Mucosa of rectum (tissue), 2 donors: ENCODE measurements at regions not wholly inside any gene's neighbourhood (a gene's known extent, or its start where the extent isn't known, plus 50 kb on each side); places are given as distances from the start of the nearest gene placed in this dataset.
"Not testable (repeated sequence)": the region's sequence is repeated elsewhere in the genome, so short reads cannot be mapped to it uniquely, and the experiment has no call there.

Source experiments
- H3K27ac ChIP-seq, 2 donors: one replicate each; pipeline ENCODE4 v1.7.0; 2013; ENCODE audit warnings: inconsistent platforms in 2 of 2, low read depth in 2 of 2, low read length in 2 of 2
- H3K27me3 ChIP-seq, 2 donors: one replicate each; pipeline ENCODE4 v1.7.0; 2013; ENCODE audit warnings: low read length in 2 of 2; ENCODE audit not compliant: control insufficient read depth in 2 of 2, insufficient read depth in 2 of 2
- H3K36me3 ChIP-seq, 2 donors: one replicate each; pipeline ENCODE4 v1.7.0; 2013; ENCODE audit warnings: low read length in 2 of 2; ENCODE audit not compliant: control insufficient read depth in 2 of 2, insufficient read depth in 2 of 2
- H3K4me1 ChIP-seq, 2 donors: one replicate each; pipeline ENCODE4 v1.7.0; 2013; ENCODE audit warnings: low read length in 2 of 2, mild to moderate bottlenecking in 1 of 2; ENCODE audit not compliant: control insufficient read depth in 2 of 2, insufficient read depth in 2 of 2
- H3K4me3 ChIP-seq, 2 donors: one replicate each; pipeline ENCODE4 v1.7.0; 2013; ENCODE audit warnings: low read length in 2 of 2
- H3K9ac ChIP-seq, 2 donors: one replicate each; pipeline ENCODE4 v1.7.0; 2013; ENCODE audit warnings: low read length in 2 of 2, low read depth in 1 of 2, mild to moderate bottlenecking in 1 of 2
- H3K9me3 ChIP-seq, 2 donors: one replicate each; pipeline ENCODE4 v1.7.0; 2013; ENCODE audit warnings: low read length in 2 of 2; ENCODE audit not compliant: control insufficient read depth in 2 of 2
- donor health status: healthy.
- donor health status: Normal muscosa, but diverticular disease.

GRCh38 chr21:27912133-27912532, 945.2 kb upstream of the ADAMTS5 start:
- H3K27ac ChIP-seq, H3K4me3 ChIP-seq, H3K36me3 ChIP-seq, H3K9me3 ChIP-seq, H3K9ac ChIP-seq, H3K27me3 ChIP-seq, H3K4me1 ChIP-seq: not testable (repeated sequence)

- not testable (repeated sequence) for H3K9ac ChIP-seq, H3K27ac ChIP-seq, H3K4me3 ChIP-seq, H3K36me3 ChIP-seq, H3K27me3 ChIP-seq, H3K9me3 ChIP-seq, H3K4me1 ChIP-seq
Observed at GRCh38 chr21:27909487-27909886, 942.6 kb upstream of the ADAMTS5 start.

- H3K9me3 ChIP-seq, H3K4me1 ChIP-seq, H3K4me3 ChIP-seq, H3K36me3 ChIP-seq, H3K27me3 ChIP-seq, H3K9ac ChIP-seq, H3K27ac ChIP-seq: not testable (repeated sequence)
Observed at GRCh38 chr21:27908816-27909215, 941.9 kb upstream of the ADAMTS5 start.

- H3K9ac ChIP-seq, H3K4me3 ChIP-seq, H3K9me3 ChIP-seq: not testable (repeated sequence)
Observed at GRCh38 chr21:27902904-27903303, 936.0 kb upstream of the ADAMTS5 start.

GRCh38 chr21:27893619-27894018, 926.7 kb upstream of the ADAMTS5 start:
- not testable (repeated sequence) for H3K27me3 ChIP-seq, H3K4me3 ChIP-seq, H3K9ac ChIP-seq, H3K4me1 ChIP-seq, H3K9me3 ChIP-seq, H3K36me3 ChIP-seq, H3K27ac ChIP-seq

More at GRCh38 chr21:27902904-27903303, 936.0 kb upstream of the ADAMTS5 start:
- not testable (repeated sequence) for H3K27ac ChIP-seq, H3K4me1 ChIP-seq, H3K27me3 ChIP-seq, H3K36me3 ChIP-seq

- H3K27me3 ChIP-seq, H3K9ac ChIP-seq, H3K9me3 ChIP-seq, H3K4me1 ChIP-seq, H3K27ac ChIP-seq, H3K36me3 ChIP-seq, H3K4me3 ChIP-seq: not testable (repeated sequence)
Observed at GRCh38 chr21:27891495-27891894, 924.6 kb upstream of the ADAMTS5 start.

- H3K9me3 ChIP-seq, H3K27ac ChIP-seq: not testable (repeated sequence)
Observed at GRCh38 chr21:27887808-27888455, 921.0 kb upstream of the ADAMTS5 start.

GRCh38 chr21:27885296-27885711, 918.4 kb upstream of the ADAMTS5 start:
- Histone ChIP-seq H3K4me1 (no peaks in the 10 kb centered on the region), H3K27me3 (no peaks in the 10 kb centered on the region), H3K9ac (no peak overlapping the region), H3K9me3 (no peaks in the 10 kb centered on the region), H3K27ac (no peak overlapping the region), H3K4me3 (no peak overlapping the region), H3K36me3 (no peaks in the 10 kb centered on the region)

More at GRCh38 chr21:27887808-27888455, 921.0 kb upstream of the ADAMTS5 start:
- not testable (repeated sequence) for H3K4me1 ChIP-seq, H3K9ac ChIP-seq, H3K27me3 ChIP-seq, H3K4me3 ChIP-seq, H3K36me3 ChIP-seq

- H3K9ac ChIP-seq, H3K4me3 ChIP-seq, H3K36me3 ChIP-seq, H3K9me3 ChIP-seq, H3K27me3 ChIP-seq, H3K27ac ChIP-seq, H3K4me1 ChIP-seq: not testable (repeated sequence)
Observed at GRCh38 chr21:27881331-27881730, 914.4 kb upstream of the ADAMTS5 start.

- H3K27me3 ChIP-seq, H3K36me3 ChIP-seq, H3K4me1 ChIP-seq, H3K27ac ChIP-seq, H3K9me3 ChIP-seq, H3K4me3 ChIP-seq, H3K9ac ChIP-seq: not testable (repeated sequence)
Observed at GRCh38 chr21:27872411-27872810, 905.5 kb upstream of the ADAMTS5 start.

- H3K4me1 ChIP-seq, H3K36me3 ChIP-seq, H3K27me3 ChIP-seq, H3K4me3 ChIP-seq, H3K9ac ChIP-seq, H3K27ac ChIP-seq, H3K9me3 ChIP-seq: not testable (repeated sequence)
Observed at GRCh38 chr21:27870755-27871154, 903.9 kb upstream of the ADAMTS5 start.
